WTC11 (cell line): ENCODE measurements at regions not wholly inside any gene's neighbourhood (a gene's known extent, or its start where the extent isn't known, plus 50 kb on each side); places are given as distances from the start of the nearest gene placed in this dataset.

Experiments
- ATAC-seq: fragments of 200-7000 bp; cut with Tn5 transposase; 2 replicates; pipeline ENCODE4 v1.10.0; 2021; ENCODE audit warnings: mild to moderate bottlenecking, moderate library complexity
- CTCF ChIA-PET: fragments of 300-600 bp; sonication (Branson Sonifier 250); formaldehyde crosslinking; loops from one replicate; lab custom pipeline; 2021; ENCODE audit warnings: antibody characterized with exemption; lab: Charles Lee
- POLR2A ChIA-PET: fragments of 350-600 bp; sonication (Branson Sonifier 250); formaldehyde crosslinking; loops from one replicate; lab custom pipeline; 2021; ENCODE audit warnings: antibody characterized with exemption; lab: Charles Lee
- DNase-seq: peaks from one replicate; pipeline ENCODE4 v3.0.0; 2021; ENCODE audit warnings: low spot score
- H3K27ac Mint-ChIP-seq: 2 replicates; pipeline ENCODE4 v1.8.0; 2021; ENCODE audit warnings: mixed read lengths
- H3K27me3 Mint-ChIP-seq: 2 replicates; pipeline ENCODE4 v1.8.0; 2021; ENCODE audit warnings: low read depth, mild to moderate bottlenecking, moderate library complexity, mixed read lengths
- H3K36me3 Mint-ChIP-seq: 2 replicates; pipeline ENCODE4 v1.8.0; 2021; ENCODE audit warnings: mixed read lengths
- H3K4me1 Mint-ChIP-seq: 2 replicates; pipeline ENCODE4 v1.8.0; 2022; ENCODE audit warnings: mixed read lengths
- H3K4me3 Mint-ChIP-seq: 2 replicates; pipeline ENCODE4 v1.8.0; 2021; ENCODE audit warnings: mild to moderate bottlenecking, moderate library complexity, mixed read lengths
- H3K9me3 Mint-ChIP-seq: 2 replicates; pipeline ENCODE4 v1.8.0; 2021; ENCODE audit warnings: mixed read lengths
- ARID4B ChIP-seq: sonication (generic); formaldehyde crosslinking; IDR thresholded peaks from 2 replicates; pipeline ENCODE4 v1.8.0; 2023; ENCODE audit warnings: missing genetic modification reagents, mild to moderate bottlenecking, borderline replicate concordance
- ATF1 ChIP-seq: sonication (generic); formaldehyde crosslinking; IDR thresholded peaks from 2 replicates; pipeline ENCODE4 v1.8.1; 2023; ENCODE audit warnings: mild to moderate bottlenecking, moderate library complexity, missing genetic modification reagents
- E2F1 ChIP-seq: sonication (generic); formaldehyde crosslinking; IDR thresholded peaks from 2 replicates; pipeline ENCODE4 v1.8.0; 2022; ENCODE audit warnings: mild to moderate bottlenecking, missing genetic modification reagents
- ETV6 ChIP-seq: sonication (generic); formaldehyde crosslinking; IDR thresholded peaks from 2 replicates; pipeline ENCODE4 v1.8.1; 2022; ENCODE audit warnings: mild to moderate bottlenecking, missing genetic modification reagents
- FOXP1 ChIP-seq: sonication (generic); formaldehyde crosslinking; IDR thresholded peaks from 2 replicates; pipeline ENCODE4 v1.8.0; 2022; ENCODE audit warnings: missing genetic modification reagents, mild to moderate bottlenecking, moderate library complexity, borderline replicate concordance
- GRHL2 ChIP-seq: fragments of 250-450 bp; sonication (Bioruptor Pico); IDR thresholded peaks from 2 replicates; pipeline ENCODE4 v1.8.0; 2022; ENCODE audit warnings: mild to moderate bottlenecking, moderate library complexity; ENCODE audit not compliant: insufficient replicate concordance, severe bottlenecking
- IRF2 ChIP-seq: sonication (generic); formaldehyde crosslinking; IDR thresholded peaks from 2 replicates; pipeline ENCODE4 v1.8.0; 2022; ENCODE audit warnings: low read depth, missing genetic modification reagents, borderline replicate concordance
- MAX ChIP-seq: sonication (generic); formaldehyde crosslinking; IDR thresholded peaks from 2 replicates; pipeline ENCODE4 v1.8.0; 2022; ENCODE audit warnings: mild to moderate bottlenecking, missing genetic modification reagents
- OVOL2 ChIP-seq: fragments of 250-450 bp; sonication (Bioruptor Pico); IDR thresholded peaks from 2 replicates; pipeline ENCODE4 v1.9.0; 2021; ENCODE audit warnings: mild to moderate bottlenecking, borderline replicate concordance
- PRDM15 ChIP-seq: sonication (generic); formaldehyde crosslinking; IDR thresholded peaks from 2 replicates; pipeline ENCODE4 v1.8.0; 2022; ENCODE audit warnings: missing genetic modification reagents
- ZBTB21 ChIP-seq: sonication (generic); formaldehyde crosslinking; IDR thresholded peaks from 2 replicates; pipeline ENCODE4 v1.8.1; 2023; ENCODE audit warnings: mild to moderate bottlenecking, missing genetic modification reagents, borderline replicate concordance
- ZNF317 ChIP-seq: sonication (generic); formaldehyde crosslinking; IDR thresholded peaks from 2 replicates; pipeline ENCODE4 v1.8.1; 2023; ENCODE audit warnings: low read depth, mild to moderate bottlenecking, moderate library complexity, missing genetic modification reagents, borderline replicate concordance
- ZNF423 ChIP-seq: fragments of 250-450 bp; sonication (Bioruptor Pico); IDR thresholded peaks from 2 replicates; pipeline ENCODE4 v2.1.2; 2022; ENCODE audit warnings: mild to moderate bottlenecking, moderate library complexity
- ZNF425 ChIP-seq: fragments of 250-450 bp; sonication (Bioruptor Pico); conservative IDR thresholded peaks from 2 replicates; pipeline ENCODE4 v1.9.0; 2021; ENCODE audit warnings: mild to moderate bottlenecking

- peaks cover 26% of the 10 kb centered on the region for H3K9me3 Mint-ChIP-seq
- no peak for TF ChIP-seq PRDM15 (CRISPR knock-in tag)
- no peak for TF ChIP-seq ZNF317 (CRISPR knock-in tag)
- TF ChIP-seq GRHL2 (CRISPR knock-in tag), result no peak
- TF ChIP-seq MAX (CRISPR knock-in tag), result no peak
- TF ChIP-seq ATF1, result no peak
- TF ChIP-seq ZNF425, result no peak
- no peak for TF ChIP-seq ARID4B (CRISPR knock-in tag)
- no peak for TF ChIP-seq ZNF423 (CRISPR knock-in tag)
- no peak for TF ChIP-seq ETV6 (CRISPR knock-in tag)
- TF ChIP-seq IRF2, result no peak
- no peak for TF ChIP-seq ZBTB21 (CRISPR knock-in tag)
- TF ChIP-seq FOXP1 (CRISPR knock-in tag), result no peak
- TF ChIP-seq OVOL2 (CRISPR knock-in tag), result no peak
- TF ChIP-seq E2F1, result no peak
- POLR2A ChIA-PET, result no interaction called here
- no peak overlapping the region for H3K4me3 Mint-ChIP-seq
- CTCF ChIA-PET, result no interaction called here
- peak; percentile 16 for DNase-seq
- H3K27ac Mint-ChIP-seq, result no peak overlapping the region
- H3K36me3 Mint-ChIP-seq, result peaks cover 8% of the 10 kb centered on the region
- peak; percentile 85 for ATAC-seq
- H3K27me3 Mint-ChIP-seq, result no peaks in the 10 kb centered on the region
- peaks cover 12% of the 10 kb centered on the region for H3K4me1 Mint-ChIP-seq
Observed at GRCh38 chr4:148716431-148717052, 274.3 kb upstream of the NR3C2 start.
